ENCODE measurements at regions not wholly inside any gene's neighbourhood (a gene's known extent, or its start where the extent isn't known, plus 50 kb on each side); places are given as distances from the start of the nearest gene placed in this dataset.

DNA sequence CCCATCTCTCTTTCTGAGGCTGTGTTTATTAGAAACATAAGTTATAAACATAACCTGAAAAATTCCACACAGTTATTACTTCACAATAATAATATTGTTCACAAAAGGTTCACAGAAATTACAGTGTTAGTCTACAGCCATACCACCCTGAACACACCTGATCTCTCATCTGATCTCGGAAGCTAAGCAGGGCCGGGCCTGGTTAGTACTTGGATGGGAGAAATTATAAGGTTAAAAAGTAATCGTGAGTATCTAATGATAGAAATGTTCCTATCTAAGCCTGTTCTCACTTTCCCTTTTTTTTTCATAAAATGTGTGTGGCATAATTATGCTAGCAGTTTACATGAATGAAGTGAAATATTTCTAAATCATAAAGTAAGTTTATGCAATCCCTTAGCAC lies 647.8 kb downstream of the TBC1D32 start:
- DNase-seq (ENCODE audit: low spot score) = no peak
- Histone ChIP-seq H2AFZ (ENCODE audit: low read length) (no peak overlapping the region), H3K4me1 (ENCODE audit: insufficient read depth, low read length) (no peaks in the 10 kb centered on the region), H3K4me2 (ENCODE audit: low read depth, low read length) (no peak overlapping the region), H3K9ac (ENCODE audit: insufficient read depth, low read depth, low read length) (no peak overlapping the region), H3K27ac (ENCODE audit: extremely low read length, insufficient read depth, low read length) (no peak overlapping the region), H3K9me3 (ENCODE audit: low read length) (no peaks in the 10 kb centered on the region), H3K36me3 (replicated peaks in 1 of 2; ENCODE audit: control insufficient read depth in 1 of 2, insufficient read depth in 2 of 2, low read length in 2 of 2) (no peaks in the 10 kb centered on the region), H4K20me1 (ENCODE audit: insufficient read depth, low read length) (no peaks in the 10 kb centered on the region), H3K4me3 (replicated peaks in 1 of 3; ENCODE audit: insufficient read depth in 1 of 3, low read depth in 2 of 3, low read length in 3 of 3) (no peak overlapping the region), H3K79me2 (ENCODE audit: insufficient read depth, low read length) (no peaks in the 10 kb centered on the region), H3K27me3 (ENCODE audit: control insufficient read depth in 1 of 2, insufficient read depth in 2 of 2, low read length in 2 of 2) (no peaks in the 10 kb centered on the region)
- 8% methylated on average over 3 of the region's 3 CpGs for WGBS (ENCODE audit: low lambda C conversion rate)
- no TSS peak for BruUV-seq (replicated peaks)
- intact Hi-C loops (cut with micrococcal nuclease; ENCODE audit: unreplicated experiment) (no loop called here), in situ Hi-C loops (cut with HindIII; ENCODE audit: extremely low pct_ligation_motif_present, low pct_unique_long_range_greater_than_20kb) (no loop called here)
- ChIA-PET POLR2A (no interaction called here), CTCF (ENCODE audit: low intra/inter-chr PET ratio, low total read pairs) (interaction anchor here (0.6 kb wide), 1 partner anchor 231 kb away, joined by 4 read pairs; no protein-coding TSS in a partner anchor)
- no peak for ATAC-seq
- TF ChIP-seq SKI (IDR thresholded peaks at IDR 0.05; ENCODE audit: partially characterized antibody) (no peak), ZMYM3 (CRISPR knock-in tag; IDR thresholded peaks at IDR 0.05) (no peak), GTF3A (CRISPR knock-in tag; conservative IDR thresholded peaks at IDR 0.05) (peak; percentile 79; the same call in 1 of the 2 replicates)
- no peak for FAIRE-seq

DNA sequence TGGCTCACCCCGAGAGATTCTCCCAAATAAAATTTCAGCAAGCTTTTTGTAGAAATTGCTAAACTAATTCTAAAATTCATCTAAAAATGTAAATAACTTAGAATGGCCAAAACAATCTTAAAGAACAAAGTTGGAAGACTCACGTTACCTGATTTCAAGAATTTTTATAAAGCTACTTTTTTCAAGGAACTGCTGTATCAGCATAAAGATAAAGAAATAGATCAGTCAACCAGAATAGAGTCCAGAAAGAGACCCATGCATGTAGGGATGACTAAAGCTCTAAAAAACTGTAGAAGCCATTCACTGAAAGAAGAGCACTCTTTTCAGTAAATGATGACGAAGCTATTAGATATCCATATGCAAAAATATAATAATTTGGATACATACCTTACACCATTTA lies 652.1 kb downstream of the TBC1D32 start:
- H3K79me2 ChIP-seq (ENCODE audit: insufficient read depth, low read length) = no peaks in the 10 kb centered on the region
- FAIRE-seq (no peak), DNase-seq (ENCODE audit: low spot score) (no peak), ATAC-seq (no peak)
- whole genome bisulfite sequencing (ENCODE audit: low lambda C conversion rate) = 25% methylated on average over 3 of the region's 3 CpGs
- no peak overlapping the region for H3K4me3 ChIP-seq (replicated peaks in 1 of 3; ENCODE audit: insufficient read depth in 1 of 3, low read depth in 2 of 3, low read length in 3 of 3)
- H3K4me1 ChIP-seq (ENCODE audit: insufficient read depth, low read length) = no peaks in the 10 kb centered on the region
- H3K4me2 ChIP-seq (ENCODE audit: low read depth, low read length) = no peak overlapping the region
- H4K20me1 ChIP-seq (ENCODE audit: insufficient read depth, low read length) = no peaks in the 10 kb centered on the region
- no peaks in the 10 kb centered on the region for H3K27me3 ChIP-seq (ENCODE audit: control insufficient read depth in 1 of 2, insufficient read depth in 2 of 2, low read length in 2 of 2)
- no peaks in the 10 kb centered on the region for H3K36me3 ChIP-seq (replicated peaks in 1 of 2; ENCODE audit: control insufficient read depth in 1 of 2, insufficient read depth in 2 of 2, low read length in 2 of 2)
- POLR2A ChIA-PET = no interaction called here
- CTCF ChIA-PET (ENCODE audit: low intra/inter-chr PET ratio, low total read pairs) = no interaction called here
- TF ChIP-seq SUZ12 (IDR thresholded peaks at IDR 0.05; ENCODE audit: low read depth, low read length) (no peak), MAFF (IDR thresholded peaks at IDR 0.05; ENCODE audit: low read depth, low read length) (peak; percentile 96), MAFK (conservative IDR thresholded peaks at IDR 0.05 in 1 of 2, IDR thresholded peaks at IDR 0.05 in 1 of 2; ENCODE audit: low read length in 2 of 2) (peak; percentile 93 to 98)
- TF ChIP-seq, protein P1, sequence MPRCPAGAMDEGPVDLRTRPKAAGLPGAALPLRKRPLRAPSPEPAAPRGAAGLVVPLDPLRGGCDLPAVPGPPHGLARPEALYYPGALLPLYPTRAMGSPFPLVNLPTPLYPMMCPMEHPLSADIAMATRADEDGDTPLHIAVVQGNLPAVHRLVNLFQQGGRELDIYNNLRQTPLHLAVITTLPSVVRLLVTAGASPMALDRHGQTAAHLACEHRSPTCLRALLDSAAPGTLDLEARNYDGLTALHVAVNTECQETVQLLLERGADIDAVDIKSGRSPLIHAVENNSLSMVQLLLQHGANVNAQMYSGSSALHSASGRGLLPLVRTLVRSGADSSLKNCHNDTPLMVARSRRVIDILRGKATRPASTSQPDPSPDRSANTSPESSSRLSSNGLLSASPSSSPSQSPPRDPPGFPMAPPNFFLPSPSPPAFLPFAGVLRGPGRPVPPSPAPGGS (CRISPR knock-in tag; IDR thresholded peaks at IDR 0.05) = no peak
- no peak overlapping the region for H2AFZ ChIP-seq (ENCODE audit: low read length)
- H3K9ac ChIP-seq (ENCODE audit: insufficient read depth, low read depth, low read length) = no peak overlapping the region
- in situ Hi-C loops (cut with HindIII; ENCODE audit: extremely low pct_ligation_motif_present, low pct_unique_long_range_greater_than_20kb) (no loop called here), intact Hi-C loops (cut with micrococcal nuclease; ENCODE audit: unreplicated experiment) (no loop called here)
- H3K27ac ChIP-seq (ENCODE audit: extremely low read length, insufficient read depth, low read length) = no peak overlapping the region
- BruUV-seq (replicated peaks) = no TSS peak
- no peaks in the 10 kb centered on the region for H3K9me3 ChIP-seq (ENCODE audit: low read length)
